Nephron progenitor cell (in vitro differentiated cells): ENCODE measurements at regions not wholly inside any gene's neighbourhood (a gene's known extent, or its start where the extent isn't known, plus 50 kb on each side); places are given as distances from the start of the nearest gene placed in this dataset.
"Not testable (repeated sequence)": the region's sequence is repeated elsewhere in the genome, so short reads cannot be mapped to it uniquely, and the experiment has no call there.

Source experiments
- DNase-seq: peaks from one replicate; pipeline ENCODE4 v3.0.0; 2021
- H3K27ac Mint-ChIP-seq: 2 replicates; pipeline ENCODE4 v1.8.0; 2021; ENCODE audit warnings: mild to moderate bottlenecking, moderate library complexity, mixed read lengths
- H3K27me3 Mint-ChIP-seq: 2 replicates; pipeline ENCODE4 v1.8.0; 2021; ENCODE audit warnings: mild to moderate bottlenecking, low read depth, mixed read lengths; ENCODE audit not compliant: poor library complexity
- H3K36me3 Mint-ChIP-seq: 2 replicates; pipeline ENCODE4 v1.8.0; 2021; ENCODE audit warnings: low read depth, mixed read lengths
- H3K4me1 Mint-ChIP-seq: 2 replicates; pipeline ENCODE4 v1.8.0; 2021; ENCODE audit warnings: mixed read lengths
- H3K4me3 Mint-ChIP-seq: 2 replicates; pipeline ENCODE4 v1.8.0; 2021; ENCODE audit warnings: mild to moderate bottlenecking, moderate library complexity, mixed read lengths
- H3K9me3 Mint-ChIP-seq: 2 replicates; pipeline ENCODE4 v1.8.0; 2021; ENCODE audit warnings: mild to moderate bottlenecking, moderate library complexity, mixed read lengths

DNA sequence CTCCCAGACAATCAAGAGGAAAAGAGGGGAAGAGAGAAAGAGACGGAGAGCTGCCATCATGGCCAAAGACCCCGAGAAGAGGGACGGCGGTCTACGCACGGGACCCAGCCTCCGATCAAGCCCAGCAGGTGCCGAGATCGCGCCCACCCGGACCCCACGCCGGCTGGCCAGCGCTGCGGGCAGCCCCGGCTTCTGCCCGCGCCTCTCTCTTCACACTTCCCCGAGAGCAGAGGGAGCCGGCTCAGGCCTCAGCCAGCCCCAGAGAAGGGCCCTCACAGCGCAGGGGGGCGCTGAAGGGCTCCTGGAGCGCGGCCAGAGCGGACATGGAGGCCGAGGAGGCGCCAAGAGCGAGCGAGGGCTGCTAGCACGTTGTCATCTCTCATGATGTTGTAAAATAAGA, 613.7 kb downstream of the TUBA3C start:
- not testable (repeated sequence) for DNase-seq, H3K4me3 Mint-ChIP-seq

More for the DNA sequence above, 613.7 kb downstream of the TUBA3C start:
- H3K9me3 Mint-ChIP-seq, H3K36me3 Mint-ChIP-seq, H3K27ac Mint-ChIP-seq, H3K4me1 Mint-ChIP-seq, H3K27me3 Mint-ChIP-seq: not testable (repeated sequence)
